HG03280 (cell line): ENCODE measurements at regions not wholly inside any gene's neighbourhood (a gene's known extent, or its start where the extent isn't known, plus 50 kb on each side); places are given as distances from the start of the nearest gene placed in this dataset.
"Not testable (repeated sequence)": the region's sequence is repeated elsewhere in the genome, so short reads cannot be mapped to it uniquely, and the experiment has no call there.

Experiments used
- ATAC-seq: cut with Tn5 transposase; IDR thresholded peaks from one replicate; pipeline ENCODE4 v1.9.1; 2021; ENCODE audit warnings: mild to moderate bottlenecking, moderate library complexity; ENCODE audit not compliant: unreplicated experiment

DNA sequence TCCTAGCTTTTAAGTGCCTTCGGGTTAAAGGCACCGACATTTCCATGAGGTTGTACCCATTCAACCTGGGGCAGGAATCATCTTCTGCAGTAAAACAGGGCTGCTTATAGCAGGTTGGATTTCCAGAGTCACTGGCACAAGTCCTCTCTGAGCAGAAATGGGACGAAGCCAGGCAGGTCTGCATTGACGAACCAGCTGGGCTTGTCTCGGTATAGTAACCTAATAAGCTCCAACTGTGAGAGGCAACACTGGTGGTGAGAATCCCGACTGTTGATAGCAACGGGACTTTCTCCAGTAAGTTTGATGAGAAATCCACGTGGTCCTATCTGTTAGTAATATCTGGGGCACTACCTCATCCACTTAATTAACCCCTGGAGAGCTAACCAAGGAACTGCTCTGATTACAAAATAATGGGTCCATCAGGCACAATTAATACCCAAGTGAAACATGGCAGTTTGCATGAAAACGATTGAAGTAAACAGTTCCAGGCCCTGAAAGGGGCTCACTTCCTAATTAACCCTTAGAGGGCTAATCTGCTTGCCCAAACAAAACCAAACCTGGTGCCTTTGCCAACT lies 491.0 kb upstream of the C9orf72 start:
- ATAC-seq = no peak

- no peak for ATAC-seq
These were observed 500.0 kb upstream of the C9orf72 start for GRCh38 chr9:28073270-28073669.

DNA sequence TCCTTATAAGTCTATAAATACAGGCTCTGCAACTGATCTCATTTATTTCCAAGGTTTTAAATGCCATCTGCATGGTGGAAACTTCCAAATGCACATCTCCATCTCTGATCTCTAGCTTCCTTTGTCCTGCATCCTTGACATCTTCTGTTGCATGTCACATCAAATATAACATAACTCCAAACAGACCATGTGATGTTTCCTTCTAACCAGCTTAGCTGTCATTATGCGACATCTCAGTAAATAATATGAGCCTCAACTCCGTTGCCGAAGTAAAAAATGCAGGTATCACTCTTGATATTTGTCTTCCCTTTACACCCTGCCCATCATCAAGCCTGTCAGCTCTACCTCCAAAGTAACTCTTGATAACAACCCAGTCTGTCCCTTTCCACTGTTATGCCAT lies 506.4 kb upstream of the C9orf72 start:
- ATAC-seq = no peak

DNA sequence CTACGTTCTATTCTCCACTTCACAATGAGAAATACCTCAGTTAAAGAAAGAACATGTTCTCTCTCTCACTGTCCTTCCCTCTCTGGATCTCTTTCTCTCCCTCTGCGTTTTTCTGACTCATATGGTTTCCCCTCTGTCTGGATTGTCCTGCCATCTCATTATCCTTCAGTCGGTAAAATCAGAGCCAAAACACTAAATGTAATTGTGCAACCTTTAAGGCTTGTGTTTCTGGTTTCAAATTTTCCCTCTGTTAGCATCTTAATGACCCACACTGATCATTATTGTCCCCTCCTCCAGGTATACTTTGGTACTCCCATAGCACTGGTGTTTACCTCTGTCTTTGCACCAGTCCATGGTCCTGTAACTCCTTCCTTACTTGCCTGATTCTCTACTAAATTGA lies 509.4 kb upstream of the C9orf72 start:
- ATAC-seq = no peak

DNA sequence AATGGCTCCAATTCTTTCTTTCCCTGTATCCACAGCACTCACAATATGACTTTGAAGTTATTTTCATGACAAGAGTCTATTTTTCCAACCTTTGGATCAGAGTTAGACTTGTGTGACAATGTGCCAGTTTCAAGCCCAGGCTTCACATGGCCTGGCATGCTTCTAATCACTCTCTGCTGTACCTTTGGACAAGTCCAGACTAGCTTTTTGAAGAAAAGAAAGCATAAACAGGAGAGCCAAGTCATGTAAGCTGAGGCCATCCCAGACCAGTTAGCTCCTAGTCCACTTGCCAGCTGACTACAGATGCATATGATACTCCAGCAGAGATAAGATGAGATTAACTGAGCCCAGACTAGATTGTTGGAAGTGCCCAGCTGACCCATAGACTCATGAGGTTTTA lies 513.6 kb upstream of the C9orf72 start:
- ATAC-seq = no peak

- ATAC-seq = no peak
These were observed 520.0 kb upstream of the C9orf72 start for GRCh38 chr9:28092981-28093936.

DNA sequence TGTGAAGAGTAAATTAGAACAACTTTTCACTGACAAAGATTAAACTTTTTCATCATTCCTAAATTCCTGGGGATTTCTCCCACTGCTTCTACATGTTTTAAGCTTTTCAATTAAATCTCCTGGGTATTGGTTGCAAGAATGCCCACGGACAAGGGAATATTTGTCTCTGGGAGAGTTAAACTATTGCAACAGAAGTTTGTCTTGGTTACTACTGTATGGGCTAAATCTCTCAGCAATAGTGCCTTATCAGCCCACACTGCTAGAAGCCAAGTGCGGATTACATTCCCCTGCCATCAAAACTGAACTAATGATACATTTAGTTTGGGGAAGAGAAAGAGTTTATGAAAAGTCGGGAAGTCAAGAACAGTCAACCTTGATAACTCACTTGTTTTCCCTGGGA lies 528.2 kb upstream of the C9orf72 start:
- ATAC-seq = no peak

DNA sequence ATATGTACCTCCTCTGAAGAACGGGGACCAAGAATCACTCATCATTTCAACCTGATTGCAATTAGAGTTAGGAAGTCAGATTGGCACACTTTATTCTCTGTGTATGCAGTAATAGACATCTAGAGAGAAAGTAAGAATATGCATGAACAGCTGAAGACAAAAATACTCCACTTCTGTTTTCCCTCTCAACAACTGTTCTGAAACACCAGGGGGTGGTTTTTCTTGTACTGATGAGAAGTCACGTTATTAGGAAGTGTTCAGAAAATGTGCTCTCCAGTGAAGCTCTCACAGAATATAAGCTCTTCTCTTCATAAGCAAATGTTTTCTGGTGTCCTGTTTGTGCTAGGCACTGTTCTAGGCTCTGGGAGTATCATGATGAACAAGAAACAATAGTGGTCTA lies 531.7 kb upstream of the C9orf72 start:
- ATAC-seq = no peak

DNA sequence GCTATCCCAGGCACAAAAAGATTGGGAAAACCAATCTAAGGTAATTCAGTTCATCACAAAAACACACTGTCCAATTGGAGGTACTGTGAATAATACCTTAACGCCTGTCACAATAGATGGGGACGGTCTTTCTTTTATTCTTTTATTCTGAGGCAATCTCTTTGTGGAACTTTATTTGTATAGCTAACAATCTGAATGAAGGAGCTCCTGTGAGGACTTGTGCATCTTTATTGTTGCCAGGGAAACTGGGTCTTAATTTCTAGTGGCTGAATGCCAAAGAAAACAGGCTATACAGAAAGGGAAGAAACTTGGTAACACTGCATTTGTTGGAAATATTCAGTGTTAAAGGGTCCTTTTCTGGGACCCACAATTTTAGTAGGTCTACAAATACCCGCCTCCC lies 546.9 kb upstream of the C9orf72 start:
- ATAC-seq = no peak

- no peak for ATAC-seq
These were observed 547.3 kb upstream of the C9orf72 start for GRCh38 chr9:28120626-28121025.

- ATAC-seq = no peak
These were observed 548.1 kb upstream of the C9orf72 start for GRCh38 chr9:28121366-28121765.

- no peak for ATAC-seq
These were observed 551.6 kb upstream of the C9orf72 start for GRCh38 chr9:28124917-28125316.

DNA sequence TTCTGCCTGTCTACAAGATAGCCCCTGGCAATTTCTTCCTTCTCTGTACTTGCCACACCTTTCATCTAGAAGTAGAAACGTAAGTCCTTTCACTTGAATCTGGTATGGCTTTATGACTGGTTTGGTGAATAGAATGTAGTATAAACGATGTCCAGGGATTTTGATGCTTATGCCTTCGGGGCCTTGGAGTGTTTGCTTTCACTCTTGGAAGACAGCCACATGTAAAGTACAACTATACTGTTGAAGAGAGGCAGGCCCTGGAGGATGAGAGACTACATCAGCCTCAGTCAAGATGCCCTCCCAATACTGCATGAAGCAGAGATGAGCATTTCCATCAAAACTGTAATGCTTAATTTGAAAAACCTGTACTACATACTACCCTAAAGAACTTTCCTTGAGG lies 553.8 kb upstream of the C9orf72 start:
- ATAC-seq = no peak

DNA sequence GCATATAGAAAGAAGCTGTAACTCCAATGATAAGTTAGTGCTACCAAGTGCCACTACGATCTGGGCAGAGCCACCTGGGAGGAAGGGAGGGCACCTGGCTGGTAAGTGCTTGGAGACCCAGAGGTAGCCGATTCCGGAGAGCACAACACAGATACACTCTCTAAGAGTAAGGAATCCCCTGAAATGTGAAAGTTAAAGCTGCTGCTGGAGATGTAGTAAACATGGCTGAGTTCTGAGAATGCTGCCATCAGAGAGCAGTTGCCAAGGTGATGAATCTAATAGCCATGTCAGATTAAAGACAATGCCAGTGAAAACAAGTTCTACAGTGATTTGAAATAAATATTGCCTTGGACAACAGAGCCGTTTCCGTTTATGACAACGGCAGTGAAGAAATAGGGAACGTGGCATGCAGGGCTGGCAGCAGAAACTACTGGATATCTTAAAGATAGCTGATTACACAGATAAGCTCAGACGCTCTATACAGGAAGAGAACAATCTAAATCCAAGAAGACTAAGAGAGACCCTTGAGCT lies 561.2 kb upstream of the C9orf72 start:
- no peak for ATAC-seq

GRCh38 chr9:28135549-28135948 lies 562.3 kb upstream of the C9orf72 start:
- no peak for ATAC-seq

GRCh38 chr9:28136113-28136512 lies 562.8 kb upstream of the C9orf72 start:
- ATAC-seq = no peak

- ATAC-seq = not testable (repeated sequence)
These were observed 574.1 kb upstream of the C9orf72 start for GRCh38 chr9:28147430-28147829.

DNA sequence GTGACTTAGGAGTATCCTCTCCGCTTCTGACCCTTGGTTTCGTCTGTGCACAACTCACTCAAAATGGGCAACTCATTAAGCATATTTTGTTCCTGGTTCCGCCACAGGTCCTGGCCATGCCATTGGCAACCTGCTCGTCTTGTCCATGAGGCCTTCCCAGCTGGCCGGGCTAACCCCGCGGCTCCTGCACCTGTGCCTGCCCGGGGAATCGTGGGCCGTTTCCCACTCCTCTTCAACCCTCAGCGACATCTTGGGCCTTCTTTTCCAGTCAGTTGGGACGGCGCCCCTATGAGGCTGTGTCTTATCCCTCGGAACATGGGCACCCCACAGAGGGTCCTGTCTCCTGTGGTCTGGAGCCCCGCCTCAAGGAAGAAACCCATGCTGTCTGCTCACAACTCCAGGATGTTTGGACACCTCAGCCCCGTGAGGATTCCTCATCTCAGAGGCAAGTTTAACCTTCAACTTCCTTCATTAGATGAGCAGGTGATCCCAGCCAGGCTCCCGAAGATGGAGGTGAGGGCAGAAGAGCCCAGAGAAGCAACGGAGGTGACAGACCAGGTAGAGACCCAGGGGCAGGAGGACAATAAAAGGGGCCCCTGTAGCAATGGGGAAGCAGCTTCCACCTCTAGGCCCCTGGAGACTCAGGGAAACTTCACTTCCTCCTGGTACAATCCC lies 574.8 kb upstream of the C9orf72 start:
- not testable (repeated sequence) for ATAC-seq

DNA sequence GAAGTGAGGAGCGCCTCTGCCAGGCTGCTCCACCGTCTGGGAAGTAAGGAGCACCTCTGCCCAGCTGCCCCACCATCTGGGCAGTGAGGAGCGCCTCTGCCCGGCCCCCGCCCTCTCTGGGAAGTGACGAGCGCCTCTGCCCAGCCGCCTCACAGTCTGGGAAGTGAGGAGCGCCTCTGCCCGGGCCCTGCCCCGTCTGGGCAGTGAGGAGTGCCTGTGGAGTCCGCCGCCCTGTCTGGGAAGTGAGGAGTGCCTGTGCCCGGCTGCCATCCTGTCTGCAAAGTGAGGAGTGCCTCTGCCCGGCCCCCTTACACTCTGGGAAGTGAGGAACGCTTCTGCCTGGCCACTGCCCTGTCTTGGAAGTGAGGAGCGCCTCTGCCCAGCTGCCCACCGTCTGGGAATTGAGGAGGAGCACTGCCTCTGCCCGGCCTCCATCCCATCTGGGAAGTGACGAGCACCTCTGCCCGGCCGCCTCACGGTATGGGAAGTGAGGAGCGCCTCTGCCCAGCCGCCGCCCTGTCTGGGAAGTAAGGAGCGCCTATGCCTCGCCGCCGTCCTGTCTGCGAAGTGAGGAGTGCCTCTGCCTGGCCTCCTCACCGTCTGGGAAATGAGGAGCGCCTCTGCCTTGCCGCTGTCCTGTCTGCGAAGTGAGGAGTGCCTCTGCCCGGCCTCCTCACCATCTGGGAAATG lies 576.2 kb upstream of the C9orf72 start:
- not testable (repeated sequence) for ATAC-seq

DNA sequence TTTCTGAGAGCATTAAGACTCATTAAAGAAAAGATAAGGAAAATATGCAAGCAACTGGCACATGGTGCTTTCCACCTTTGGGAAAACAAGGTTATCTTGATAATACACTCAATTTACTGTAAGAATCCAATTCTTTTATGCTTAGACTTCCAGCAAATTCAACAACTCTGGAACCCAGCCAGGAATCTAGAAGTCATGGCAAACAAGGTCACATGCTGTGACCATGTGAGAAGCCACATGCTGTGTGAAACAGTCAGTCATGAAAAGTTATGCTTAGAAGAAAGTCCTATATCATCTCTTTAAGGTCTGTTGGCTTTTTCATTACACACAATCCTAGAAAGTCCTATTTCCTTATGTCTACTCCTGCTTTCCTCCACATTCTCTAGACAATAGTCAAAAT lies 581.8 kb upstream of the C9orf72 start:
- no peak for ATAC-seq

- ATAC-seq = no peak
These were observed 582.4 kb upstream of the C9orf72 start for GRCh38 chr9:28155671-28156070.
